RPMI8226 (cell line): ENCODE measurements at regions not wholly inside any gene's neighbourhood (a gene's known extent, or its start where the extent isn't known, plus 50 kb on each side); places are given as distances from the start of the nearest gene placed in this dataset.
"Not testable (repeated sequence)": the region's sequence is repeated elsewhere in the genome, so short reads cannot be mapped to it uniquely, and the experiment has no call there.

Experiments used
- DNase-seq: peaks from one replicate; pipeline ENCODE4 v3.0.0-alpha.2; 2015

- DNase-seq = no peak
These were observed 204.8 kb upstream of the MEF2C start for GRCh38 chr5:89087551-89088318.

- DNase-seq = no peak
These were observed 204.1 kb upstream of the MEF2C start for GRCh38 chr5:89087128-89087527.

- DNase-seq = no peak
These were observed 203.6 kb upstream of the MEF2C start for GRCh38 chr5:89086390-89087086.

- DNase-seq = no peak
These were observed 200.8 kb upstream of the MEF2C start for GRCh38 chr5:89083791-89084190.

GRCh38 chr5:89081360-89081759, 198.4 kb upstream of the MEF2C start:
- DNase-seq = no peak

- DNase-seq = no peak
These were observed 197.6 kb upstream of the MEF2C start for GRCh38 chr5:89080467-89081116.

GRCh38 chr5:89072842-89073672, 190.1 kb upstream of the MEF2C start:
- no peak for DNase-seq

- no peak for DNase-seq
These were observed 189.0 kb upstream of the MEF2C start for GRCh38 chr5:89071941-89072331.

GRCh38 chr5:89071101-89071940, 188.3 kb upstream of the MEF2C start:
- DNase-seq = no peak

- no peak for DNase-seq
These were observed 186.6 kb upstream of the MEF2C start for GRCh38 chr5:89069591-89069990.

GRCh38 chr5:89067362-89067761, 184.4 kb upstream of the MEF2C start:
- no peak for DNase-seq

GRCh38 chr5:89065919-89066318, 182.9 kb upstream of the MEF2C start:
- peak; percentile 25 for DNase-seq

GRCh38 chr5:89064736-89065135, 181.8 kb upstream of the MEF2C start:
- DNase-seq = no peak

GRCh38 chr5:89064054-89064453, 181.1 kb upstream of the MEF2C start:
- no peak for DNase-seq

GRCh38 chr5:89060768-89061167, 177.8 kb upstream of the MEF2C start:
- no peak for DNase-seq

- no peak for DNase-seq
These were observed 176.3 kb upstream of the MEF2C start for GRCh38 chr5:89059274-89059673.

GRCh38 chr5:89055695-89056085, 172.7 kb upstream of the MEF2C start:
- DNase-seq = no peak

GRCh38 chr5:89055015-89055694, 172.2 kb upstream of the MEF2C start:
- no peak for DNase-seq

- no peak for DNase-seq
These were observed 170.6 kb upstream of the MEF2C start for GRCh38 chr5:89053547-89053946.

- DNase-seq = not testable (repeated sequence)
These were observed 167.1 kb upstream of the MEF2C start for GRCh38 chr5:89050062-89050461.

- no peak for DNase-seq
These were observed 164.6 kb upstream of the MEF2C start for GRCh38 chr5:89047571-89047970.

GRCh38 chr5:89045216-89045615, 162.2 kb upstream of the MEF2C start:
- DNase-seq = no peak
